ENCODE measurements at regions not wholly inside any gene's neighbourhood (a gene's known extent, or its start where the extent isn't known, plus 50 kb on each side); places are given as distances from the start of the nearest gene placed in this dataset.

DNA sequence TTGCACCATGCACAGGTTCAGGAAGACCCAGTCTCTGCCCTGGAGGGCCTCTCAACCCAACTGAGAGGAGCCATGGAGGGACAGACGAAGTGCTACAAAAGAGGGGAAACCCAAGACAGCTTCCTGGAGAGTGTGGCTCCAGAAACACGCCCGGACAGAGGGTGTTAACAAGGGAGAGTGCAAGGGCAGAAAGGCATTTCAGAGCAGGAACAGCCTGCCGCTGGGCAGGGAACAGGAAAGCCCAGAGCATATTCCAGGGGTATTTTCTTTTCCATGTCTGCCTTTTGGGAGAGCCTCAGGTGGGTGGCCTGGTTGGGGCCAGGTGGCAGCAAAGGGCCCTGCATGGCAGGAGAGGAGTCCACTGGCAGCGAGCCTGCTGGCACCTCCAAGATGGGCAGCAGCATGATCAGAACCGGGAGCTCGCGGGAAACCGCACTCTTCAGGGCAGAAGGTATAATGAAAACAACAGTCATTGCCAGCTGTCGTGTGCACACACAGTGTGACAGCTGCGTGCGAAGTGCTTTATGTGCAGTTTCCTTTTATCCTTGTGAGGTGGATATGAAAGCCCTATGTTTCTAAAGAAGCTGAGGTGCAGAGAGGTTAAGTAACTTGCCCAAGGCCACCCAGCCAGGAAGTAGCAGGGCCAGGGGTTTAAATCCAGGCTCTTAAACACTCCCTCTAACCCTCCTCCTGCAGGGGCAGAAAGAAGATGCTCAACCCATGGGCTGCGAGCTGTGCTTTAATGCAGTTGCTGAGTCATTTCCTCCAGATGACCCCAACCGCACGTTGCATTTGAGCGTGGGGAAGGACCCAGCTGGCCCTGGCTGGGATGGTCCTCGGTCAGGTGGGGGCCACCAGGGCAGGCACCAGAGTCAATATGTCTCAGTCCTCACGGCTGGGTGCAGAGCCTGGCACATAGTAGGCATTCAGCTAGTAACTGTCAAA, 128.6 kb downstream of the OAT start:
- Mint-ChIP-seq H3K36me3 (ENCODE audit: low read depth) (no peaks in the 10 kb centered on the region), H3K27ac (peak overlapping the region in 1 of 3 experiments; percentile 49), H3K4me1 (peaks cover 24% of the 10 kb centered on the region), H3K4me3 (no peak overlapping the region), H3K9me3 (no peaks in the 10 kb centered on the region), H3K27me3 (ENCODE audit: low read depth) (peaks cover 7% of the 10 kb centered on the region)
- TF ChIP-seq, protein P1, sequence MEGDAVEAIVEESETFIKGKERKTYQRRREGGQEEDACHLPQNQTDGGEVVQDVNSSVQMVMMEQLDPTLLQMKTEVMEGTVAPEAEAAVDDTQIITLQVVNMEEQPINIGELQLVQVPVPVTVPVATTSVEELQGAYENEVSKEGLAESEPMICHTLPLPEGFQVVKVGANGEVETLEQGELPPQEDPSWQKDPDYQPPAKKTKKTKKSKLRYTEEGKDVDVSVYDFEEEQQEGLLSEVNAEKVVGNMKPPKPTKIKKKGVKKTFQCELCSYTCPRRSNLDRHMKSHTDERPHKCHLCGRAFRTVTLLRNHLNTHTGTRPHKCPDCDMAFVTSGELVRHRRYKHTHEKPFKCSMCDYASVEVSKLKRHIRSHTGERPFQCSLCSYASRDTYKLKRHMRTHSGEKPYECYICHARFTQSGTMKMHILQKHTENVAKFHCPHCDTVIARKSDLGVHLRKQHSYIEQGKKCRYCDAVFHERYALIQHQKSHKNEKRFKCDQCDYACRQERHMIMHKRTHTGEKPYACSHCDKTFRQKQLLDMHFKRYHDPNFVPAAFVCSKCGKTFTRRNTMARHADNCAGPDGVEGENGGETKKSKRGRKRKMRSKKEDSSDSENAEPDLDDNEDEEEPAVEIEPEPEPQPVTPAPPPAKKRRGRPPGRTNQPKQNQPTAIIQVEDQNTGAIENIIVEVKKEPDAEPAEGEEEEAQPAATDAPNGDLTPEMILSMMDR (IDR thresholded peaks at IDR 0.05; ENCODE audit: unreplicated experiment in 3 of 3), result no peak

DNA sequence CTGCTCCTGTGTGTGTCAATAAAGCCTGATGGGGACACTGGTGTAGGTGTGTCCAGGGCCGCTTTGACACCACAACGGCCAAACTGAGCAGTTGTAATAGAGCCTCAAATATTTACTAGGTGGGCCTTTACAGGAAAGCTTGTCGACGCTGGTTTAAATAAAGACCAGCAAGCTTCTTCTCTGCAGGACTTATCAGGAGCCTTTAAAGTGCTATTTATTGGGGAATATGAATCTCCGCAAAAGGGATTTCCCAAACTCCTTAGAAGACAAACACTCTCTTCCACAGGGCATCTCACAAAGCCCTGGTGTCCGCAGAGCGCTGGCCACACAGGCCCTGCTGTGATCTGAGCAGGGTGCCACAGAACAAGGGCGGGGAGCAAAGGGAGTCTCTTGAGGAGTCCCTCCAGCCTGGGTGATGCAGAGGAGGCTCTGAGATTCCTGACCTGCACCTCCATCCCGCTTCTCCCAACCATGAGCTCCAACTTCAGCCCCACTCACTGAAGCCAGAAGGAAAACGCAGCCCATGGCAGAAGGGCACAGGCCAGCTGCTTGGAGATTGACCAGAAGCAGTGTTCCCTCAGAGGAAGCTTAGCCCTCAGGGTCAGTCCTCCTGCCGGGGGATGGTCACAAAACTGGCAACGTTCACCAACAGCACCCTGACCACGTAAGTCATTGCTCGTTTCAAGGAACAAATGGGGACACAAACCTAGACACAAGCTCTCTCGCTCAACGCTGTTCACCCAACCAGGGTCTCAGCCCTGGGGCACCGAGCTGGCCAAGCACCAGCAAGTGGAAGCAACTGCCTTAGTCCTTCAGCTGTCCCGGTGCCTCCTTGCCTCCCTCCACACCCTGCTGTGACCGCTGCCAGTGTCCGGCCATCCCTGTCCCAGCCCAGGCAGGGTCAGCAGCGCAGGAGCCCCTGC, 129.5 kb downstream of the OAT start:
- TF ChIP-seq, protein P1 (IDR thresholded peaks at IDR 0.05; ENCODE audit: unreplicated experiment in 3 of 3), result no peak
- Mint-ChIP-seq H3K27me3 (ENCODE audit: low read depth) (peaks cover 7% of the 10 kb centered on the region), H3K27ac (peak overlapping the region in 1 of 3 experiments; percentile 49), H3K36me3 (ENCODE audit: low read depth) (no peaks in the 10 kb centered on the region), H3K4me3 (no peak overlapping the region), H3K9me3 (no peaks in the 10 kb centered on the region), H3K4me1 (peaks cover 24% of the 10 kb centered on the region)

DNA sequence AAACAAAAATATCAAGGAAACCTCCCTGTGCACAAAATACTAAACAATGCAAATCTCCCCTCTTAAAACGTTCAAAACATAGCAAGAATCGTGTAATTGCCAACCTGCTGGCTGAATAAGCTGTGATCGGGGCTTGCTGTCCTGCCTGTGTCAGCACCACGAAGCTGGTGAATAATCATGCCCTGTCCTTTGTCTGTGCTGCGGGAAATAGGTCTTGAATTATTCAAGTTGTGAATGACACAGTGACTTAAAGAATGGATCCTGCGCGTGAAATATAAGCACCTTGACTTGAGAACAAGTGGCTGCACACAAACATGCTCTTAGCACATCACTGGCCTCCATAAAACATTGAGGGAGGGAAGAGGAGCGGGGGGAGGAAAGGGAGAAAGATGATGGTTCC, 130.2 kb downstream of the OAT start:
- Mint-ChIP-seq H3K27me3 (ENCODE audit: low read depth) (peaks cover 7% of the 10 kb centered on the region), H3K4me3 (no peak overlapping the region), H3K9me3 (no peaks in the 10 kb centered on the region), H3K36me3 (ENCODE audit: low read depth) (no peaks in the 10 kb centered on the region), H3K4me1 (peaks cover 28% of the 10 kb centered on the region), H3K27ac (no peak overlapping the region)
- TF ChIP-seq, protein P1 (IDR thresholded peaks at IDR 0.05; ENCODE audit: unreplicated experiment in 3 of 3), result no peak

DNA sequence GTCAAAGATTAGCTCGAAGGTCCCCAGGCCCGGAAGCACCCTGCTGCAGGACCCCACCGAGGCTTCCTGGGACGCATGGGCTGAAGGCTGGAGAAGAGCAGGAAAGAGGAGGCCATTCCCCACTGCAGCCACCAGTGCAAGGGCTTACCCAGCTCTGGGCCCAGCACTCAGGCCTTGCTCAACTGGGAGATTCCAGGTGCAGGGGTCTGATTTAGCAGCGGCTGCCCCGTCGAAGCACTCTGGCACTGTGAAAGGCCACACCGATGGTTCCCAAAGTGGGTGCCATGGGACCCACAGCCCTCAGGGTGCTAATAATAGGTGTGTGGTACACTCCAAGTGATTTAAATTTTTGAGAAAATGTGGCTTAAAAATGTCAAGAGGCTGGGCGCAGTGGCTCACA, 130.9 kb downstream of the OAT start:
- H3K36me3 Mint-ChIP-seq (ENCODE audit: low read depth), result no peaks in the 10 kb centered on the region
- peaks cover 7% of the 10 kb centered on the region for H3K27me3 Mint-ChIP-seq (ENCODE audit: low read depth)
- H3K9me3 Mint-ChIP-seq, result no peaks in the 10 kb centered on the region
- no peak overlapping the region for H3K4me3 Mint-ChIP-seq
- H3K27ac Mint-ChIP-seq, result no peak overlapping the region
- H3K4me1 Mint-ChIP-seq, result peaks cover 22% of the 10 kb centered on the region
- TF ChIP-seq, protein P1 (IDR thresholded peaks at IDR 0.05; ENCODE audit: unreplicated experiment in 3 of 3), result no peak

DNA sequence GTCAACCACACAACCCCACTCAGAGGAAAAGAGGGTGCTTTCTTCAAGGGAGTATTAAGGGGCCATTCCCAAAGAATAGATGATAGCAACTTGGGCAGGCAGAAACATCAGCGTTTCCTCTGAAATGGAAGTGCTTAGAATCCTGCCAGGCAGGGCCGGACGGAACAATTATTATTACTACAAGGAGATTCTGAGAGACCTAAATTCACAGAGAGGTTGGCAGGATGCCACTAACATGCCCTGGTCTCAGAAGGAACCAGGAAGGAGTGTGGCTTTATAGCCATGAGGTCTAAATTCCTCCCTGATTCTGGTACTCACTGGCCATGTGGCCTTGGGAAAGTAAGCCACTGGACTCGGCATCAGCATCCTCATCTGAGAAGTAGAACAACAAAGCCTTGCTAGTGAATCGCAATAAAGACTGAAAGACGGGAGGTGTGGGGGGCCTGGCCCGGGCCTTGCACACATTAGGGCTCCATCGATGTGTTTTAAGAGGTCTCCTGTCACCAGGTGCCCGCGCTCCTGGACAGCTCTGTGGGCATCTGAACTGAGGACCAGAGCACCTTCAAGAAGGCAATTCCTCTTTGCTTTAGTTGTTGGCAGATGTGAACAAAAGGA, 131.5 kb downstream of the OAT start:
- Mint-ChIP-seq H3K36me3 (ENCODE audit: low read depth) (no peaks in the 10 kb centered on the region), H3K9me3 (no peaks in the 10 kb centered on the region), H3K27me3 (ENCODE audit: low read depth) (peaks cover 10% of the 10 kb centered on the region), H3K27ac (no peak overlapping the region), H3K4me1 (peaks cover 22% of the 10 kb centered on the region), H3K4me3 (no peak overlapping the region)
- TF ChIP-seq, protein P1 (IDR thresholded peaks at IDR 0.05; ENCODE audit: unreplicated experiment in 3 of 3), result no peak

Data from nephron (organoid).